Caco-2 (cell line): ENCODE measurements at regions not wholly inside any gene's neighbourhood (a gene's known extent, or its start where the extent isn't known, plus 50 kb on each side); places are given as distances from the start of the nearest gene placed in this dataset.

Source experiments
- BruUV-seq: library from RNA; stranded (reverse); fragments of 400-500 nt; replicated peaks from 2 replicates; lab custom pipeline; 2021; lab: Mats Ljungman, UMichigan
- CTCF ChIA-PET: fragments of 300-600 bp; sonication (Branson Sonifier 250); formaldehyde crosslinking; loops from one replicate; lab custom pipeline; 2022; ENCODE audit warnings: antibody characterized with exemption; lab: Charles Lee
- POLR2A ChIA-PET: fragments of 300-600 bp; sonication (Branson Sonifier 250); formaldehyde crosslinking; loops from one replicate; lab custom pipeline; 2022; ENCODE audit warnings: antibody characterized with exemption; lab: Charles Lee
- DNase-seq, 2 experiments: peaks; one replicate each; pipeline versions ENCODE4 v3.0.0 to v3.0.0-alpha.2; 2020 to 2022
- H3K27me3 ChIP-seq: replicated peaks from 2 replicates; pipeline ENCODE4 v1.6.0; 2011; ENCODE audit warnings: low read length; ENCODE audit not compliant: control insufficient read depth, insufficient read depth
- H3K36me3 ChIP-seq: 2 replicates; pipeline ENCODE4 v1.5.1; 2011; ENCODE audit warnings: low read length; ENCODE audit not compliant: control insufficient read depth, insufficient read depth
- H3K4me1 ChIP-seq: fragments of 250-450 bp; sonication (Bioruptor Pico); 2 replicates; pipeline ENCODE4 v1.5.1; 2020; ENCODE audit warnings: mild to moderate bottlenecking
- H3K4me3 ChIP-seq: 2 replicates; pipeline ENCODE4 v1.5.1; 2011; ENCODE audit warnings: low read depth, mild to moderate bottlenecking, control low read depth, low read length
- H3K9me3 ChIP-seq: fragments of 250-450 bp; sonication (Bioruptor Pico); 2 replicates; pipeline ENCODE4 v1.5.1; 2020; ENCODE audit warnings: mild to moderate bottlenecking, moderate library complexity
- H3K27ac Mint-ChIP-seq: one replicate; pipeline ENCODE4 v1.8.0; 2022; ENCODE audit warnings: mixed read lengths; ENCODE audit not compliant: unreplicated experiment
- H3K27me3 Mint-ChIP-seq: one replicate; pipeline ENCODE4 v1.8.0; 2022; ENCODE audit warnings: mixed read lengths; ENCODE audit not compliant: insufficient read depth, unreplicated experiment
- H3K36me3 Mint-ChIP-seq: one replicate; pipeline ENCODE4 v1.8.0; 2022; ENCODE audit warnings: mild to moderate bottlenecking, mixed read lengths; ENCODE audit not compliant: insufficient read depth, unreplicated experiment
- H3K4me1 Mint-ChIP-seq: one replicate; pipeline ENCODE4 v1.8.0; 2022; ENCODE audit warnings: low read depth, mixed read lengths; ENCODE audit not compliant: unreplicated experiment
- H3K4me3 Mint-ChIP-seq: one replicate; pipeline ENCODE4 v1.8.0; 2022; ENCODE audit warnings: mild to moderate bottlenecking, moderate library complexity, mixed read lengths; ENCODE audit not compliant: unreplicated experiment
- H3K9me3 Mint-ChIP-seq: one replicate; pipeline ENCODE4 v1.8.0; 2022; ENCODE audit warnings: mixed read lengths; ENCODE audit not compliant: unreplicated experiment
- intact Hi-C: fragments of 100-400 bp; cut with micrococcal nuclease; formaldehyde crosslinking; loops from one replicate; pipeline ENCODE4 v1.10.0; 2022; ENCODE audit not compliant: unreplicated experiment
- TF ChIP-seq, protein P1 (sequence below), 2 experiments: fragments of 200-600 bp in 1 of 2; IDR thresholded peaks; 1 replicate in 1 of 2; 2 replicates in 1 of 2; pipeline versions ENCODE4 v1.5.1 to v1.8.0; 2011 to 2022; ENCODE audit warnings: antibody characterized with exemption in 1 of 2, control low read depth in 1 of 2, inconsistent platforms in 1 of 2, low read depth in 1 of 2, low read length in 1 of 2, mild to moderate bottlenecking in 1 of 2, moderate library complexity in 1 of 2; ENCODE audit not compliant: insufficient read depth in 1 of 2, severe bottlenecking in 1 of 2, unreplicated experiment in 1 of 2

DNA sequence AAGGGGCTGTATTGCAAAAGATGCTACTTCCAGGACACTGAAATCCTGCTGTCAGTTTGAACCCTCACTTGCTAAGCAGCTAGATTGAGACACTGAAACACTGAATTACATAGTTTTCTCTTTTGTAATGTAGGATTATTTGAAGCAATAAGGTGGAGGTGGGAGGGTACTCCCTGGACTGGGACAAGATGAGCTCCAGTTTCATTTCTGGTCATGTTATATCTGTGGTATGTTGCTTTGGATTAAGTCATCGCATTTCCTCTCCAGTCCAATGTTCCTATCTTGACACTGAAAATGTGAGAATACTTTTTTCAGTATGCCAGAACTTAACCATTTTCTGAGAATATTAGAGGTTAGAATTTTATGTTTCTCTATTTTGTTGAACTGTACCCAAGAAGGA is 426.2 kb upstream of the MEX3C start:
- TF ChIP-seq, protein P1, sequence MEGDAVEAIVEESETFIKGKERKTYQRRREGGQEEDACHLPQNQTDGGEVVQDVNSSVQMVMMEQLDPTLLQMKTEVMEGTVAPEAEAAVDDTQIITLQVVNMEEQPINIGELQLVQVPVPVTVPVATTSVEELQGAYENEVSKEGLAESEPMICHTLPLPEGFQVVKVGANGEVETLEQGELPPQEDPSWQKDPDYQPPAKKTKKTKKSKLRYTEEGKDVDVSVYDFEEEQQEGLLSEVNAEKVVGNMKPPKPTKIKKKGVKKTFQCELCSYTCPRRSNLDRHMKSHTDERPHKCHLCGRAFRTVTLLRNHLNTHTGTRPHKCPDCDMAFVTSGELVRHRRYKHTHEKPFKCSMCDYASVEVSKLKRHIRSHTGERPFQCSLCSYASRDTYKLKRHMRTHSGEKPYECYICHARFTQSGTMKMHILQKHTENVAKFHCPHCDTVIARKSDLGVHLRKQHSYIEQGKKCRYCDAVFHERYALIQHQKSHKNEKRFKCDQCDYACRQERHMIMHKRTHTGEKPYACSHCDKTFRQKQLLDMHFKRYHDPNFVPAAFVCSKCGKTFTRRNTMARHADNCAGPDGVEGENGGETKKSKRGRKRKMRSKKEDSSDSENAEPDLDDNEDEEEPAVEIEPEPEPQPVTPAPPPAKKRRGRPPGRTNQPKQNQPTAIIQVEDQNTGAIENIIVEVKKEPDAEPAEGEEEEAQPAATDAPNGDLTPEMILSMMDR (IDR thresholded peaks at IDR 0.05; ENCODE audit: insufficient read depth in 1 of 2, low read depth in 1 of 2, low read length in 1 of 2, severe bottlenecking in 1 of 2, unreplicated experiment in 1 of 2): no peak
- no peaks in the 10 kb centered on the region for H3K36me3 ChIP-seq
- H3K27ac Mint-ChIP-seq: no peak overlapping the region
- no peaks in the 10 kb centered on the region for H3K27me3 ChIP-seq
- no peaks in the 10 kb centered on the region for H3K9me3 ChIP-seq
- CTCF ChIA-PET: no interaction called here
- no peaks in the 10 kb centered on the region for H3K4me1 Mint-ChIP-seq
- intact Hi-C loops: no loop called here
- BruUV-seq: no TSS peak
- no peak overlapping the region for H3K4me3 ChIP-seq
- POLR2A ChIA-PET: no interaction called here
- H3K9me3 Mint-ChIP-seq: no peaks in the 10 kb centered on the region
- H3K36me3 Mint-ChIP-seq: no peaks in the 10 kb centered on the region
- no peak overlapping the region for H3K4me3 Mint-ChIP-seq
- H3K27me3 Mint-ChIP-seq: peaks cover 10% of the 10 kb centered on the region
- H3K4me1 ChIP-seq: no peaks in the 10 kb centered on the region
- no peak for DNase-seq

- BruUV-seq: no TSS peak
- Histone ChIP-seq H3K9me3 (no peaks in the 10 kb centered on the region), H3K4me3 (no peak overlapping the region), H3K27me3 (no peaks in the 10 kb centered on the region), H3K4me1 (no peaks in the 10 kb centered on the region), H3K36me3 (no peaks in the 10 kb centered on the region)
- no peak overlapping the region for H3K4me3 Mint-ChIP-seq
- peaks cover 7% of the 10 kb centered on the region for H3K27me3 Mint-ChIP-seq
- ChIA-PET POLR2A (no interaction called here), CTCF (no interaction called here)
- TF ChIP-seq, protein P1 (IDR thresholded peaks at IDR 0.05; ENCODE audit: insufficient read depth in 1 of 2, low read depth in 1 of 2, low read length in 1 of 2, severe bottlenecking in 1 of 2, unreplicated experiment in 1 of 2): no peak
- H3K27ac Mint-ChIP-seq: no peak overlapping the region
- no peaks in the 10 kb centered on the region for H3K36me3 Mint-ChIP-seq
- no peaks in the 10 kb centered on the region for H3K9me3 Mint-ChIP-seq
- no peaks in the 10 kb centered on the region for H3K4me1 Mint-ChIP-seq
- intact Hi-C loops: no loop called here
- no peak for DNase-seq
Measured at GRCh38 chr18:51630706-51631105, 433.2 kb upstream of the MEX3C start.

GRCh38 chr18:51637881-51638280 is 440.4 kb upstream of the MEX3C start:
- Histone ChIP-seq H3K4me3 (no peak overlapping the region), H3K36me3 (no peaks in the 10 kb centered on the region), H3K27me3 (no peaks in the 10 kb centered on the region), H3K4me1 (no peaks in the 10 kb centered on the region), H3K9me3 (no peaks in the 10 kb centered on the region)
- no peaks in the 10 kb centered on the region for H3K4me1 Mint-ChIP-seq
- no peaks in the 10 kb centered on the region for H3K27me3 Mint-ChIP-seq
- intact Hi-C loops: no loop called here
- H3K9me3 Mint-ChIP-seq: no peaks in the 10 kb centered on the region
- TF ChIP-seq, protein P1 (IDR thresholded peaks at IDR 0.05; ENCODE audit: insufficient read depth in 1 of 2, low read depth in 1 of 2, low read length in 1 of 2, severe bottlenecking in 1 of 2, unreplicated experiment in 1 of 2): no peak
- H3K27ac Mint-ChIP-seq: no peak overlapping the region
- H3K36me3 Mint-ChIP-seq: no peaks in the 10 kb centered on the region
- CTCF ChIA-PET: no interaction called here
- H3K4me3 Mint-ChIP-seq: no peak overlapping the region
- POLR2A ChIA-PET: no interaction called here
- no peak for DNase-seq
- BruUV-seq: no TSS peak
